ENCODE measurements at regions not wholly inside any gene's neighbourhood (a gene's known extent, or its start where the extent isn't known, plus 50 kb on each side); places are given as distances from the start of the nearest gene placed in this dataset.
A peak's percentile ranks its signal among the peaks of the same experiment; 100 is the strongest.

DNA sequence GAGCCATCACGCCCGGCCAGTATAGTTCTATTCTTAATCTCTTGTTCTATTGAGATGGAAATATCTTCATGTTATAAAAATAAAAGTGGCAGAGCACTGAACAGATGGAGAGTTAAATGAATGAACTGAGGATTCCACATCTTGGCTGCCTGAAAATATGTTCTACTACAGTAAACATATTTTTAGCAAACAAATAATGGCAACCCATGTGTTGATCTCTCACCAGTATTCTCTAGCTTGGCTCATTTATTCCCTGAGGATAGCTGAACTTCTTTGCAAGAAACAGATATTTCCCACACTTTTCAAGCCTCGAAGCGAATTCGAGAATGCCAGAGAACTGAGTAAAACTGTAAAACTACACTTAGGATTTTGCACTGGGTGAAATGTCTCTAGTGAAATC, 58.9 kb downstream of the DIRAS3 start:
- peaks cover 7% of the 10 kb centered on the region for H3K9me3 Mint-ChIP-seq
- H3K27ac Mint-ChIP-seq: no peak overlapping the region
- H3K36me3 Mint-ChIP-seq (ENCODE audit: low read depth): peaks cover 12% of the 10 kb centered on the region; the same call in 1 of the 2 replicates
- H3K4me1 Mint-ChIP-seq (ENCODE audit: low read depth): peaks cover 23% of the 10 kb centered on the region
- no peak for DNase-seq
- TF ChIP-seq, protein P1, sequence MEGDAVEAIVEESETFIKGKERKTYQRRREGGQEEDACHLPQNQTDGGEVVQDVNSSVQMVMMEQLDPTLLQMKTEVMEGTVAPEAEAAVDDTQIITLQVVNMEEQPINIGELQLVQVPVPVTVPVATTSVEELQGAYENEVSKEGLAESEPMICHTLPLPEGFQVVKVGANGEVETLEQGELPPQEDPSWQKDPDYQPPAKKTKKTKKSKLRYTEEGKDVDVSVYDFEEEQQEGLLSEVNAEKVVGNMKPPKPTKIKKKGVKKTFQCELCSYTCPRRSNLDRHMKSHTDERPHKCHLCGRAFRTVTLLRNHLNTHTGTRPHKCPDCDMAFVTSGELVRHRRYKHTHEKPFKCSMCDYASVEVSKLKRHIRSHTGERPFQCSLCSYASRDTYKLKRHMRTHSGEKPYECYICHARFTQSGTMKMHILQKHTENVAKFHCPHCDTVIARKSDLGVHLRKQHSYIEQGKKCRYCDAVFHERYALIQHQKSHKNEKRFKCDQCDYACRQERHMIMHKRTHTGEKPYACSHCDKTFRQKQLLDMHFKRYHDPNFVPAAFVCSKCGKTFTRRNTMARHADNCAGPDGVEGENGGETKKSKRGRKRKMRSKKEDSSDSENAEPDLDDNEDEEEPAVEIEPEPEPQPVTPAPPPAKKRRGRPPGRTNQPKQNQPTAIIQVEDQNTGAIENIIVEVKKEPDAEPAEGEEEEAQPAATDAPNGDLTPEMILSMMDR (IDR thresholded peaks at IDR 0.05): no peak
- no peak overlapping the region for H3K4me3 Mint-ChIP-seq
- no peaks in the 10 kb centered on the region for H3K27me3 Mint-ChIP-seq (ENCODE audit: insufficient read depth)

DNA sequence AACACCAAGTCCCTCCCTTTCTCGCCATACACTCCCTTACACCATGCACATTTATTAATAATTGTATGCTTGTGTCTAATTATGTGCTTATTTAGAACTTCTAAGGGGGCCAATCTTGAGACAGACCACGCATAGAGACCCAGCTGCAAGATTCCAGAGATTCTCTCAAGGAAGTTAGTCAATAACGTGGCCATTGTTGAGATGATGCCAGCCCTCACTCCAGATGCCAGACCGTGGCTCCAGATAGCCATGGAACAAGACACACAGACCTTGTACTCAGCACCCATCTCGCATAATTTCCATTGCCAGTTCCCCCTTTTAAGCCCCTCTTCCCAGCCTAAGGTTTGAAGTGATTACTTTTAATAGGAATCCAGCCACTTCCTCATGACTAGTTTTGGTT, 62.4 kb downstream of the DIRAS3 start:
- Mint-ChIP-seq H3K27me3 (ENCODE audit: insufficient read depth) (no peaks in the 10 kb centered on the region), H3K27ac (peak overlapping the region; percentile 76), H3K36me3 (ENCODE audit: low read depth) (no peaks in the 10 kb centered on the region), H3K4me1 (ENCODE audit: low read depth) (peaks cover 25% of the 10 kb centered on the region), H3K4me3 (no peak overlapping the region), H3K9me3 (no peaks in the 10 kb centered on the region)
- DNase-seq: no peak
- TF ChIP-seq, protein P1 (IDR thresholded peaks at IDR 0.05): no peak

DNA sequence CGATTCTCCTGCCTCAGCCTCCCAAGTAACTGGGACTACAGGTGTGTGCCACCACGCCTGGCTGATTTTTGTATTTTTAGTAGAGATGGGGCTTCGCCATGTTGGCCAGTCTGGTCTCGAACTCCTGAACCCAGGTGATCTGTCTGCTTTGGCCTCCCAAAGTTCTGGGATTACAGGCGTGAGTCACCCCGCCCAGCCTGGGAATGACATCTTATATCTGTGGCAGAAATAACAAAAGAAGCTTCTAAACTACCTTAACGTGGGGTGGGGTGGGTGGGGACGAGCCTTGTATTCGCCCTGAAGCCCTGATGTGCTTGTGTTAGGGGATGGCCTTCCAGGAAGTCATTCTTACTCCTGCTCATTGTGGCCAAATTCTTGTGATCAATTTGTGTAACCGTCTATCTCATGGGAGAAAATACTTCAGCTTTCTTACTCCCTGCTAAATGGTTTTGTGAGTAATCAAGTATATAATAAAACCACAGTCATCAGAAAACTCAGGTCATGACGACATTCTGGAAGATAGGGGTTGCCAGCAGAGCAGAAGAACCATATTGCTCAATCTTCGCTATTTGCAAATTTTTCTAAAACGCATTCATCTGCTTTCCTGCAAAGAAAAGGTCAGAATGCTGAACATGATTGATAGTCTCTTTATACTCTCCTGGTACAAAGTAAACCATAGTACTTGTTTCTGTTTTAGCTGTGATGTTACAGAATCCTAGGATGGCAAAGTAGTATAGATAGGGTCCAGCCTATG, 63.2 kb downstream of the DIRAS3 start:
- Mint-ChIP-seq H3K9me3 (no peaks in the 10 kb centered on the region), H3K27me3 (ENCODE audit: insufficient read depth) (no peaks in the 10 kb centered on the region), H3K4me1 (ENCODE audit: low read depth) (peaks cover 25% of the 10 kb centered on the region), H3K27ac (peak overlapping the region; percentile 76), H3K36me3 (ENCODE audit: low read depth) (no peaks in the 10 kb centered on the region), H3K4me3 (peak overlapping the region; percentile 2; the same call in 1 of the 2 replicates)
- DNase-seq: peak; percentile 87
- TF ChIP-seq, protein P1 (IDR thresholded peaks at IDR 0.05): no peak

DNA sequence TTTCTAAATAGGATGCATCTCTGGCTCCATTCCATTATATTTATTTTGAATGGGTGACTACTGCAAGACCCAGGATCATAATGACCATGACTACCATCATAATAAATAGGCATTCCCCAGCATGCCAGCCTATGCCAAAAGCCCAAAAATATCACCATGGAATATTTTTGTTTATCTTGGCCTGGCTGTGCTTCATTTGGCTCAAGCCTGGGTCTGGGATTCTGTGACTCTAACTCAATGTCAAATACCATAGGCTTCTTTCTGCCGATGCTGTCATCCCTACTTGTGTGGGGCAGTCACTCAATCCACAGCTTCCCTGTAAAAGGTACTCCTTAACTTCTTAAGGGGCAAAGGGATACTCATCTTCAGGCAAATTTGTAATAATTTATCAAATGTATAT, 66.6 kb downstream of the DIRAS3 start:
- no peak overlapping the region for H3K27ac Mint-ChIP-seq
- DNase-seq: no peak
- peaks cover under 1% of the 10 kb centered on the region; the same call in 1 of the 2 replicates for H3K36me3 Mint-ChIP-seq (ENCODE audit: low read depth)
- H3K27me3 Mint-ChIP-seq (ENCODE audit: insufficient read depth): no peaks in the 10 kb centered on the region; the same call in 1 of the 2 replicates
- no peak overlapping the region for H3K4me3 Mint-ChIP-seq
- H3K4me1 Mint-ChIP-seq (ENCODE audit: low read depth): peaks cover 40% of the 10 kb centered on the region
- H3K9me3 Mint-ChIP-seq: no peaks in the 10 kb centered on the region
- TF ChIP-seq, protein P1 (IDR thresholded peaks at IDR 0.05): no peak

DNA sequence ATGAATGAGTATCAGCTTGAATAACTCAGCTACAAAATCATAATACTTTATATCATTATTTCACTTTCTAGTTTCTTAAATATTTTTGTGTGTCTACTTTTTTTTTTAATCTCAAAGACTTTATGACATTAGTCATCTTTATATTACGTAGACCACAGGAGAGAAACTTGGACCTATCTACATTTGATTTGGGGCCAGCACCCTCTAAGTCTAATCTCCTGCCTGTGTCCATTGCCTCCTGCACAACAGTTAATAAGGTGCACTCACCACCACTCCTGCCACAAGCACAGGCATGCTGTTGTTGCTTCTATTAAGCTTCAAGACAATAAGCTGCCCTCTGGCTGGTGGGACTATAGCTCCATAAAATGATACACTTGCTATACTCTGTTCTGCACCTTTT, 70.4 kb downstream of the DIRAS3 start:
- TF ChIP-seq, protein P1 (IDR thresholded peaks at IDR 0.05): no peak
- no peak for DNase-seq
- H3K4me3 Mint-ChIP-seq: no peak overlapping the region

More for the DNA sequence above, 70.4 kb downstream of the DIRAS3 start:
- Mint-ChIP-seq H3K27ac (no peak overlapping the region), H3K9me3 (no peaks in the 10 kb centered on the region), H3K27me3 (ENCODE audit: insufficient read depth) (no peaks in the 10 kb centered on the region; the same call in 1 of the 2 replicates), H3K4me1 (ENCODE audit: low read depth) (peaks cover 32% of the 10 kb centered on the region), H3K36me3 (ENCODE audit: low read depth) (peaks cover 4% of the 10 kb centered on the region; the same call in 1 of the 2 replicates)
